ENCODE measurements at regions not wholly inside any gene's neighbourhood (a gene's known extent, or its start where the extent isn't known, plus 50 kb on each side); places are given as distances from the start of the nearest gene placed in this dataset.

DNA sequence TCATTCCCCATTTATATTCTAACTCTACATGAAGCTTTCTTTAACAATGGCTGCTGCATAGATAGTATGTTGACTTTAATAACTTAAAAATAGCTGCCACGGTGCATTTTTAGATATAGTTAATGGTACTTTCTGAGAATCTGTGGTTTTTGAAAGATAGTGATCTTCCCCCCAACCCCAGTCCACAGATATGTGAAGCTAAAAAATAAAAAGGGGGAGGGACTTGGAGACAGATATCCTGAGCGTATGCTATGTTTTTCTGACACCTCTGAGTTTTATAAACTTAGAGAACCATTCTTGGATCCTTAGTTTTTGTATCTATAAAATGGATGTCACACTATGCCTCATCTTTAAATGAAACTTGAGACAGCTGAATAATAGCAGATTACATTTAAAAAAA, 120.5 kb downstream of the SNX18 start:
- Histone ChIP-seq H3K27ac (ENCODE audit: insufficient read depth, low read depth, low read length, poor library complexity, severe bottlenecking) (no peak overlapping the region), H3K9me3 (ENCODE audit: control insufficient read depth, low read length) (no peaks in the 10 kb centered on the region), H3K4me1 (ENCODE audit: control insufficient read depth, insufficient read depth, low read length) (no peaks in the 10 kb centered on the region), H3K27me3 (ENCODE audit: control insufficient read depth, insufficient read depth, low read length, poor library complexity, severe bottlenecking) (no peaks in the 10 kb centered on the region), H3K36me3 (ENCODE audit: control insufficient read depth, insufficient read depth, low read length) (no peaks in the 10 kb centered on the region), H3K4me3 (ENCODE audit: insufficient read depth, low read depth, low read length) (no peak overlapping the region)
- 100% methylated on average over 2 of the region's 2 CpGs for WGBS, 2 experiments

DNA sequence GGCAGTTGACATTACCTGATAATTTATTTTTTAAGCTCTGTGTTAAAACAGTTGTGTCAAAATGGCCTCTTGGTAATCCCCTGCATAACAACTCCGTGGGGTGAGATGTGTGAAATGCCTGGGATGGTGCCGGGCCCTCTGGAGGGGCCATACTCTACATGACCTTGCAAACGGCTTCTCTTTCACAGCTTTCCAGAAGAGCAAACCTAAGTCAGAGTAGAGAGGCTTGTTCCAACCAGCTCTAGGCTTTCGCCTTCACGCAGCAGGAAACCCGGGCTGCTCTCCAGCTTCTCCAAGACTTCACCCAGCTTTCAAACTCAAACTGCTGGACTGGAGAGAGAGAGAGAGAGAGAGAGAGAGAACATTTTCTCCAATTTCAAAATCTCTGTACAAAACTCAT, 120.1 kb downstream of the SNX18 start:
- 89 to 90% methylated on average over 6 of the region's 6 CpGs for whole genome bisulfite sequencing, 2 experiments

DNA sequence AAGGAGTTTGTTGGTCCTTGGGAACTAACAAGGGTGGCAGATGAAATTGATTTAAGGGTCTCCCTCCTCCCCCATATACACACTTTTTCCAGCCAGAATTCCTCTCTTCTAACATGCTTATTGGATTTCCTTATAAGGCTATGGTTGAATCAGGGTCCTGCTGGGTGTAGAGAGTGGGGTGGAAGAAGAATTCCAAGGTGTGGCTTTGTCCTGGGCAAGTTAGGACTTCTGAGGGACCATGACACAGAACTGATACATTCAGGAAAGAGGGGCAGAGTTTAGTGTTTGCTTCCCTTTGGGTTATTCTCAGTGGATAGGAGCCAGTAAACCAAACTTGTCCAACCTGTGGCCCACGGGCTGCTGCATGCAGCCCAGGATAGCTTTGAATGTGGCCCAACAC, 116.5 kb downstream of the SNX18 start:
- WGBS, 2 experiments = 78 to 95% methylated on average over 1 of the region's 1 CpG
- Histone ChIP-seq H3K27ac (ENCODE audit: insufficient read depth, low read depth, low read length, poor library complexity, severe bottlenecking) (no peak overlapping the region), H3K36me3 (ENCODE audit: control insufficient read depth, insufficient read depth, low read length) (no peaks in the 10 kb centered on the region), H3K4me3 (ENCODE audit: insufficient read depth, low read depth, low read length) (no peak overlapping the region), H3K9me3 (ENCODE audit: control insufficient read depth, low read length) (no peaks in the 10 kb centered on the region), H3K4me1 (ENCODE audit: control insufficient read depth, insufficient read depth, low read length) (no peaks in the 10 kb centered on the region), H3K27me3 (ENCODE audit: control insufficient read depth, insufficient read depth, low read length, poor library complexity, severe bottlenecking) (no peaks in the 10 kb centered on the region)

More for the DNA sequence above, 120.1 kb downstream of the SNX18 start:
- Histone ChIP-seq H3K36me3 (ENCODE audit: control insufficient read depth, insufficient read depth, low read length) (no peaks in the 10 kb centered on the region), H3K4me3 (ENCODE audit: insufficient read depth, low read depth, low read length) (no peak overlapping the region), H3K4me1 (ENCODE audit: control insufficient read depth, insufficient read depth, low read length) (no peaks in the 10 kb centered on the region), H3K27me3 (ENCODE audit: control insufficient read depth, insufficient read depth, low read length, poor library complexity, severe bottlenecking) (no peaks in the 10 kb centered on the region), H3K9me3 (ENCODE audit: control insufficient read depth, low read length) (no peaks in the 10 kb centered on the region), H3K27ac (ENCODE audit: insufficient read depth, low read depth, low read length, poor library complexity, severe bottlenecking) (no peak overlapping the region)

DNA sequence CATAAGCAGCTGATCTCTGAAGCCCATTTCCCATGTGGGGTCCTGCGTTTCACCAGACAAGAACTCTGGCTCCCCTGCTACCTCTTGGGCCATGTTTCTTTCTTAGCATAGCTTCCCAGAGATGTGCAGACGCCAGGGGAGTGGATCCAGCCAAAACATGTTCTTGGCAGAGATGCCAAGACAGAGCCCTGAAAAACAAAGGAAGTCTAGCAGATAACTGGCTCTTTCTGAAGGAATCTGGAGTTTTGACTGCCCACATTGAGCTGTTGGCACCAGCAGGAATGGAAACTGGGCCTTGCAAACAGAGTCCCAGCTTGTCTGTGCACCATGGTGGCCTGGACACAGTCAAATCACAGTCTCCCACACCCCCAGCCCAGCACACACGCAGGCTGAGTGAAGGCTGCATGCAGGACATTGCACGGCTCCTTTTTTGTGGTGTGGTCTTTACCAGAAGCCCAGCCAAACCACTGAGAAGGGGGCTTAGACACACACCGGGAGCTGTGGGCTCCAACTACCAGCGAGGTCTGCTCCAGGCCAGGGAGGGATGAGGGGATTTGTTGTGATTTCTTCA, 114.7 kb downstream of the SNX18 start:
- no peaks in the 10 kb centered on the region for H3K9me3 ChIP-seq (ENCODE audit: control insufficient read depth, low read length)
- H3K4me1 ChIP-seq (ENCODE audit: control insufficient read depth, insufficient read depth, low read length) = peaks cover 6% of the 10 kb centered on the region
- no peak overlapping the region for H3K4me3 ChIP-seq (ENCODE audit: insufficient read depth, low read depth, low read length)
- WGBS, 2 experiments = 91 to 93% methylated on average over 5 to 6 of the region's 6 CpGs
- H3K36me3 ChIP-seq (ENCODE audit: control insufficient read depth, insufficient read depth, low read length) = no peaks in the 10 kb centered on the region
- no peak overlapping the region for H3K27ac ChIP-seq (ENCODE audit: insufficient read depth, low read depth, low read length, poor library complexity, severe bottlenecking)
- H3K27me3 ChIP-seq (ENCODE audit: control insufficient read depth, insufficient read depth, low read length, poor library complexity, severe bottlenecking) = no peaks in the 10 kb centered on the region

DNA sequence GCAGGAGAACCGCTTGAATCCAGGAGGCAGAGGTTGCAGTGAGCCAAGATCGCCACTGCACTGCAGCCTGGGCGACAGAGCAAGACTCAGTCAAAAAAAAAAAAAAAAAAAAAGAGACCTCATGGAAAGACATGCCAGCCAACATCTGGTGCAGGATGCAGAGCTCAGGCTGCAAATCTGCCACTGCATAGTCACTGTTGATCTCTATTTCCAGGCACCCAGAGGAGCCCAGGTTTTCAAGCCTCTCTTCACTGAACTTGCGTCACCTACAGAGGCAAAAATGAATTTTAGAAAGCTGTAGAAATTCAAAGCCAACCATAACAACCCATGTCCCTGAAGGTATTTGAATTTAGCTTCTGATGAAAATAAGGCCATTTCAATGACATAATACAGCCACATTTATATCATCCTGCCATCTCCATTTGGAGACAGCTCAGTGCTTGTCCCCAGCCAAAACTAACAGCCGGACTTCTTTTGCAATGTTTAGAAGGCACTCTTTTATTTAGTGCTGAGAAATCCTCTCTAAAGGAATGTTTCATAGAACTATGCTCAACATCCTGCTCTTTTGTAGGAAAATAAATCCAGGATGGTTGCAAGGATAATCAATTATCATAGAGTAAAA, 113.3 kb downstream of the SNX18 start:
- Histone ChIP-seq H3K36me3 (ENCODE audit: control insufficient read depth, insufficient read depth, low read length) (no peaks in the 10 kb centered on the region), H3K4me3 (ENCODE audit: insufficient read depth, low read depth, low read length) (no peak overlapping the region), H3K27me3 (ENCODE audit: control insufficient read depth, insufficient read depth, low read length, poor library complexity, severe bottlenecking) (no peaks in the 10 kb centered on the region), H3K27ac (ENCODE audit: insufficient read depth, low read depth, low read length, poor library complexity, severe bottlenecking) (no peak overlapping the region), H3K9me3 (ENCODE audit: control insufficient read depth, low read length) (no peaks in the 10 kb centered on the region), H3K4me1 (ENCODE audit: control insufficient read depth, insufficient read depth, low read length) (peaks cover 6% of the 10 kb centered on the region)
- 96 to 99% methylated on average over 5 of the region's 5 CpGs for WGBS, 2 experiments

DNA sequence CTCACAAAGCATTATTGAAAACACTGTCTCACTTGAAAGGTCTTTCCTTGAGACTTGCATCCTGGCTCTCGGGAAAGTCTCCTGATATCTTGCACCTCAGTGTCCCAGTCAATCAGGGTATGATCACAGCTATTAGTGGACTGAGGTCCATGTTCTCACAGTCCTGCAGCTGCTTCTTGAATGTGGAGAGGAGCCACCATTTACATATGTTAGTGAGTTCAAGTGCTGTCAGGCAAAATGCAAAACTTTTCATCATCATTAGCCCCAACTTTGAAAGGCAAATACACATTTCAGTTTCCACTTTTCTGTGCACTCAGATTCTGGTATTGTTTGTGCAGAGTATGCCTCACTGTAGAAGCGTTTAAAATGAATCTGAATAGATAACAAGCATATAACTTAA, 111.6 kb downstream of the SNX18 start:
- no peaks in the 10 kb centered on the region for H3K27me3 ChIP-seq (ENCODE audit: control insufficient read depth, insufficient read depth, low read length, poor library complexity, severe bottlenecking)
- peaks cover 6% of the 10 kb centered on the region for H3K4me1 ChIP-seq (ENCODE audit: control insufficient read depth, insufficient read depth, low read length)
- no peaks in the 10 kb centered on the region for H3K36me3 ChIP-seq (ENCODE audit: control insufficient read depth, insufficient read depth, low read length)
- H3K9me3 ChIP-seq (ENCODE audit: control insufficient read depth, low read length) = no peaks in the 10 kb centered on the region
- WGBS, 2 experiments = 96 to 98% methylated on average over 2 of the region's 2 CpGs
- H3K4me3 ChIP-seq (ENCODE audit: insufficient read depth, low read depth, low read length) = no peak overlapping the region
- no peak overlapping the region for H3K27ac ChIP-seq (ENCODE audit: insufficient read depth, low read depth, low read length, poor library complexity, severe bottlenecking)

DNA sequence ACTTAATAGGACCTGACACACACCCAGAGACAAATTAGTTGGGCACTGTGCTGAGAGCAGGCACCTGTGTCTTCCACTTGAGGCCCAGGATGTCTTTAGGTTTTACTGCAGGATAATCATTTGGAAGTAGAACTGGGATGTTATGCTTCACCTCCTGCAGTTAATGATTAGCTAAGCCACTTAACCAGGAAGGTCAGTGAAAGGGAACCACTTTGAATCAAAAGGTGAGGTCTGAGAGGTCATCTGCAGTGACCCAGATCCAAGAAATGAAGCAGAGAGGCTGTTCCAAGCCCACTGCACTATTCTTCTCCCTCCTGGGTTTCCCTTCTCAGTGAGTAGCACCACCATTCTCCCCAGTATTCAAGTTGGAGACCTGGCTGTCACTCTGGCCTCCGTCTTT, 110.5 kb downstream of the SNX18 start:
- Histone ChIP-seq H3K9me3 (ENCODE audit: control insufficient read depth, low read length) (no peaks in the 10 kb centered on the region), H3K27ac (ENCODE audit: insufficient read depth, low read depth, low read length, poor library complexity, severe bottlenecking) (no peak overlapping the region), H3K4me3 (ENCODE audit: insufficient read depth, low read depth, low read length) (no peak overlapping the region), H3K36me3 (ENCODE audit: control insufficient read depth, insufficient read depth, low read length) (no peaks in the 10 kb centered on the region), H3K27me3 (ENCODE audit: control insufficient read depth, insufficient read depth, low read length, poor library complexity, severe bottlenecking) (no peaks in the 10 kb centered on the region), H3K4me1 (ENCODE audit: control insufficient read depth, insufficient read depth, low read length) (peaks cover 6% of the 10 kb centered on the region)
- 77 to 87% methylated on average over 1 of the region's 1 CpG for WGBS, 2 experiments

DNA sequence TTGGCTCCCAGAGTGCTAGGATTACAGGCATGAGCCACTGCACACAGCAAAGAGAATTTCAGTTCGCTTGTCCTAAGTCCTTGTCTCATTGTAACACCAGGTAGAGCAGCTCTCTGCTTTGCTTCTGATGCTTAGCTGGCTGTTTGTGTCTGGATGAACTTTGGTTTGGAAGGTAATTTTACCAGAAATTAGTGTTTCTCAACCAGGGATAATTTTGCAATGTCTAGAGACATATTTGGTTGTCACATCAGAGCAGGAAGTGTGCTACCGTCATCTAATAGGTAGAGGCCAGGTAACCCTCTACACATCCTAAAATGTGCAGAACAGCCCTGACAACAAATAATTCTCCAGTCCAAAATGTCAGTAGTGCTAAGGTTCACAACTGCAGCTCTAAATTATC, 108.8 kb downstream of the SNX18 start:
- Histone ChIP-seq H3K4me1 (ENCODE audit: control insufficient read depth, insufficient read depth, low read length) (peaks cover 6% of the 10 kb centered on the region), H3K36me3 (ENCODE audit: control insufficient read depth, insufficient read depth, low read length) (no peaks in the 10 kb centered on the region), H3K27ac (ENCODE audit: insufficient read depth, low read depth, low read length, poor library complexity, severe bottlenecking) (no peak overlapping the region), H3K9me3 (ENCODE audit: control insufficient read depth, low read length) (no peaks in the 10 kb centered on the region), H3K27me3 (ENCODE audit: control insufficient read depth, insufficient read depth, low read length, poor library complexity, severe bottlenecking) (no peaks in the 10 kb centered on the region), H3K4me3 (ENCODE audit: insufficient read depth, low read depth, low read length) (no peak overlapping the region)
- 92 to 96% methylated on average over 2 of the region's 2 CpGs for WGBS, 2 experiments

DNA sequence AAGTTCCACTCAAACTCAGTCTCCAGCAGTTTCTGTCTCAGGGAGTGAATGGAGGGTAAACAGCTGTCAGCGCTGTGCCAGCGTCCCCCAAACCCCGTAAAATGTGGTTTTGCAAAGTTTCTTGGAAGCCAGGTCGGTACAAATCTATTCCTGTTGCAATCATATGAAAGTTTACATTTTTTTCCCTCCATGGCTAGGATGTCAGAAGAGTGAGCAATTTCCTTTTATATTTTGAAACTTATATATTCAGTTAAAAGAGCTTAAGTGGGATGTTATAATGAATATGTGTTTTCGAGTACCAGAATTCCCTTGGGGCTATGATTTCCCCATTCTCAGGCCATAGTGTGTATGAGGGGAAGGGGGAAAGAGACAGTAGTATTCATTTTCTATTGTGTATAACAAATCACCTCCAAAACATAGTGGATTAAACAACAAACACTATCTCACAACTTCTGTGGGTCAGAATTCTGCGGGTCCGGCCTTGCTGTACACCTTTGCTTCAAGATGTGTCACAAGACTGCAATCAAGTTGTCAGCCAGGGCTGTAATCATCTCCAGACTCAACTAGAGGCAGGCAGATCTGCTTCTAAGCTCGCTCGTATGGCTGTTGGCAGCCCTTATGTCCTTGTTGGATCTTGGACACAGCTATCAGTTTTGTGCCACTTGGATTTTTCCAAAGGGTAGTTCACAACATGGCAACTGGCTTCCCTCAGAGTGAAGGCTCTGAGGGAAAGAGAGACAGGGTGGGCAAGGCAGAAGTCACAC, 107.4 kb downstream of the SNX18 start:
- H3K36me3 ChIP-seq (ENCODE audit: control insufficient read depth, insufficient read depth, low read length) = no peaks in the 10 kb centered on the region
- H3K9me3 ChIP-seq (ENCODE audit: control insufficient read depth, low read length) = no peaks in the 10 kb centered on the region
- no peak overlapping the region for H3K27ac ChIP-seq (ENCODE audit: insufficient read depth, low read depth, low read length, poor library complexity, severe bottlenecking)
- H3K4me1 ChIP-seq (ENCODE audit: control insufficient read depth, insufficient read depth, low read length) = peaks cover 6% of the 10 kb centered on the region
- no peaks in the 10 kb centered on the region for H3K27me3 ChIP-seq (ENCODE audit: control insufficient read depth, insufficient read depth, low read length, poor library complexity, severe bottlenecking)
- WGBS, 2 experiments = 94 to 95% methylated on average over 9 of the region's 9 CpGs
- H3K4me3 ChIP-seq (ENCODE audit: insufficient read depth, low read depth, low read length) = no peak overlapping the region

DNA sequence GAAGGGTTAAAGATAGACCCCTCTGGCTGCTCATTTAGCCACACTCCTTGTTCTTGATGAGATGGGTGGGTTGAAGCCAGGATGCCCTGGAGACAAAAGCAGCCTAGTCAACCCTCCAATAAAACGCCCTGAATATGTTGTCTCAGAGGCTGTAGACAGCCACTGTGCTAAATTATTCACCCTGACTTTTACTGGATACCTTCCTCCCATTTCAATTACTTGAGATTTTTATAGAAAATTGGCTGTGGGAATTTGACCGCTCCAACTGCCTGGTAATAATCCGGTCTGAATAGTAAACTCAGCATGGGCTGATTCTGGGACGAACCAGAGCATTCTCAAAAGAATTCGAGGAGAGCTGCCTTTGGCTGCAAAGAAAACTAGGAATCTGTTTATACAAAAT, 104.2 kb downstream of the SNX18 start:
- no peak overlapping the region for H3K4me3 ChIP-seq (ENCODE audit: insufficient read depth, low read depth, low read length)
- H3K36me3 ChIP-seq (ENCODE audit: control insufficient read depth, insufficient read depth, low read length) = no peaks in the 10 kb centered on the region
- 77 to 80% methylated on average over 5 of the region's 5 CpGs for WGBS, 2 experiments
- H3K27me3 ChIP-seq (ENCODE audit: control insufficient read depth, insufficient read depth, low read length, poor library complexity, severe bottlenecking) = no peaks in the 10 kb centered on the region
- H3K27ac ChIP-seq (ENCODE audit: insufficient read depth, low read depth, low read length, poor library complexity, severe bottlenecking) = no peak overlapping the region
- no peaks in the 10 kb centered on the region for H3K9me3 ChIP-seq (ENCODE audit: control insufficient read depth, low read length)
- H3K4me1 ChIP-seq (ENCODE audit: control insufficient read depth, insufficient read depth, low read length) = no peaks in the 10 kb centered on the region
